COLO668 (cell line): ENCODE measurements at regions not wholly inside any gene's neighbourhood (a gene's known extent, or its start where the extent isn't known, plus 50 kb on each side); places are given as distances from the start of the nearest gene placed in this dataset.

ENCODE experiments used
- DNase-seq: peaks from one replicate; lab custom pipeline; 2025; ENCODE audit not compliant: unreplicated experiment; lab: John Stamatoyannopoulos, UW

- no peak for DNase-seq
Measured at GRCh38 chr11:130638624-130639023, 190.2 kb downstream of the ADAMTS15 start.

GRCh38 chr11:130639369-130639768 is 190.9 kb downstream of the ADAMTS15 start:
- no peak for DNase-seq

GRCh38 chr11:130640526-130640925 is 192.1 kb downstream of the ADAMTS15 start:
- no peak for DNase-seq

- DNase-seq, result no peak
Measured at GRCh38 chr11:130641876-130642275, 193.4 kb downstream of the ADAMTS15 start.

- no peak for DNase-seq
Measured at GRCh38 chr11:130642994-130643393, 194.5 kb downstream of the ADAMTS15 start.

GRCh38 chr11:130644187-130644586 is 195.7 kb downstream of the ADAMTS15 start:
- DNase-seq, result no peak

- no peak for DNase-seq
Measured at GRCh38 chr11:130645164-130645842, 196.9 kb downstream of the ADAMTS15 start.

GRCh38 chr11:130645843-130646197 is 197.4 kb downstream of the ADAMTS15 start:
- DNase-seq, result no peak

- DNase-seq, result no peak
Measured at GRCh38 chr11:130646881-130647280, 198.4 kb downstream of the ADAMTS15 start.

GRCh38 chr11:130647371-130647770 is 198.9 kb downstream of the ADAMTS15 start:
- no peak for DNase-seq

- DNase-seq, result no peak
Measured at GRCh38 chr11:130649801-130650200, 201.4 kb downstream of the ADAMTS15 start.

GRCh38 chr11:130650456-130651030 is 202.1 kb downstream of the ADAMTS15 start:
- no peak for DNase-seq

GRCh38 chr11:130651066-130651855 is 202.8 kb downstream of the ADAMTS15 start:
- DNase-seq, result no peak

GRCh38 chr11:130652671-130653335 is 204.4 kb downstream of the ADAMTS15 start:
- DNase-seq, result no peak

- DNase-seq, result no peak
Measured at GRCh38 chr11:130653838-130654636, 205.6 kb downstream of the ADAMTS15 start.

GRCh38 chr11:130655300-130655699 is 206.9 kb downstream of the ADAMTS15 start:
- no peak for DNase-seq

- no peak for DNase-seq
Measured at GRCh38 chr11:130666781-130667251, 218.4 kb downstream of the ADAMTS15 start.

- DNase-seq, result no peak
Measured at GRCh38 chr11:130668751-130669150, 220.3 kb downstream of the ADAMTS15 start.

GRCh38 chr11:130670200-130670599 is 221.8 kb downstream of the ADAMTS15 start:
- DNase-seq, result no peak

GRCh38 chr11:130671801-130672700 is 223.6 kb downstream of the ADAMTS15 start:
- peak; percentile 44 for DNase-seq
